Erythroblast (primary cell): ENCODE measurements at regions not wholly inside any gene's neighbourhood (a gene's known extent, or its start where the extent isn't known, plus 50 kb on each side); places are given as distances from the start of the nearest gene placed in this dataset.

ENCODE experiments used
- DNase-seq, 2 experiments: peaks; one replicate each; lab custom pipeline; 2025; lab: John Stamatoyannopoulos, UW
- GATA1 ChIP-seq: IDR thresholded peaks from 2 replicates; pipeline ENCODE4 v1.6.1; 2011; ENCODE audit warnings: low read depth, mild to moderate bottlenecking, control low read depth, low read length, moderate library complexity
- POLR2A ChIP-seq: IDR thresholded peaks from 2 replicates; pipeline ENCODE4 v1.6.1; 2011; ENCODE audit warnings: mild to moderate bottlenecking, low read length

GRCh38 chr3:124291008-124291407 lies 299.1 kb upstream of the ROPN1 start:
- TF ChIP-seq GATA1 (no peak), POLR2A (no peak)
- no peak for DNase-seq

DNA sequence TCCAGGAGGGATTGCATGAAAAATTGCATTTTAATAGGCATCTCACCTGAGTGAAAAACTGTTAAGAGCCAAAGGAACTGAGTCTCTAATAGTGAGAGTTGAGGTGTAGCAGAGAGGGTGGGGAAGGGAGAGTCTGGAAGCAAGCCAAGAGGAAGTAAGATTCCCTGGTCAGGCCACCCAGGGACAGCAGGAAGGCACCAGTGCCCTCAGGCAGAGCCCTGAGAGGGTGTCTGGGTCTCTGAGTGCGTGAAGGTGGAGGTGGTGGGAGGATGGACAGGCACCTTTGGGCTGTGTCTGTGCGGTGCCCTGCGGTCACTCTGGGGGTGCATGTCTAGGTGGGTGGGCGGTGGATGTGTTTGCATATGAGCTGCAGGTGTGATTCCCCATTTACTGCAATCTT lies 300.4 kb upstream of the ROPN1 start:
- no peak for TF ChIP-seq POLR2A
- no peak for TF ChIP-seq GATA1

GRCh38 chr3:124293584-124293983 lies 301.7 kb upstream of the ROPN1 start:
- no peak for DNase-seq
- TF ChIP-seq GATA1: no peak
- TF ChIP-seq POLR2A: no peak

More for the DNA sequence above, 300.4 kb upstream of the ROPN1 start:
- DNase-seq: no peak

DNA sequence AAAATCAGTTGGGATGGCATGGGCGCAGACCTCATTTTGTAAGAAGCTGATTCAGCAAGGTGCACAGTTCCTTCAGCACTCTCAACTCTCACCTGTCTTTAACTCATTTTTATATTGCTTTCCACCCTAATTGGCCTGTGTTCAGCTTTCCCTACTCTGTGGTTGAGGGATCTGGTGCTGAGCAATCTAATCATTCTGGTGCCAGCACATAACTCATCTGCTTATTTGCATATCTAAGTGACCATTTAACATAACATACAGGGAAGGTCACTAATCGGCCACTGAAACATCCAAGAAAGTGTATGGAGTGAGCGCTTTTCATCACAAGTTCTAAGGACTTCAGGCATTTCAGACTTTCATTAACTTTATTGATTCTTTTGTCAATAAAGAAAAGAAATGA lies 303.4 kb upstream of the ROPN1 start:
- DNase-seq: no peak
- TF ChIP-seq POLR2A (no peak), GATA1 (no peak)

- TF ChIP-seq POLR2A: no peak
- TF ChIP-seq GATA1: no peak
- no peak for DNase-seq
Observed at GRCh38 chr3:124296406-124296805, 304.5 kb upstream of the ROPN1 start.

GRCh38 chr3:124297062-124297980 lies 305.4 kb upstream of the ROPN1 start:
- DNase-seq: no peak
- no peak for TF ChIP-seq POLR2A
- TF ChIP-seq GATA1: no peak

DNA sequence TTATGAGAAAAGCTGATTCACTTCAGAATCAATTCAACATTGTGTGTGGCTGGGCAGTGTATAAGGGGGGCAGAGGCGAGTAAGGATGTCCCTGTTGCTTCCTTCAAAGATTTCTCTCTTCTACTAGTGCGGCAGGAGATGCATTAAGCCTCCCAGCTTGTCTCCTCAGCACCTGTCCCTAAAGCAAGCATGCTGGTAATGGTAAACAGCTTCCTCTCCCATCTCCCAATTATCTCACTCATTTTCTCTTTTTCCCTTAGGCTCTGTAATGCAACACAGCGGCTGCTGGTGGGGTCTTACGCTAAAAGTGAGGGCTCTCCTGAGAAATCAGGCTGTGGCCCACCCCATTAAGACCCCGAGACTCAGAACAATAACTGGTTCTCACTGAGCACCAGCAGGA lies 306.4 kb upstream of the ROPN1 start:
- no peak for DNase-seq
- TF ChIP-seq POLR2A: no peak
- TF ChIP-seq GATA1: no peak

GRCh38 chr3:124298951-124299350 lies 307.0 kb upstream of the ROPN1 start:
- no peak for TF ChIP-seq POLR2A
- no peak for TF ChIP-seq GATA1
- DNase-seq: no peak

GRCh38 chr3:124299831-124300230 lies 307.9 kb upstream of the ROPN1 start:
- TF ChIP-seq GATA1: no peak
- TF ChIP-seq POLR2A: no peak
- no peak for DNase-seq

- DNase-seq: no peak
- TF ChIP-seq GATA1 (no peak), POLR2A (no peak)
Observed at GRCh38 chr3:124300416-124300815, 308.5 kb upstream of the ROPN1 start.

- no peak for DNase-seq
- TF ChIP-seq GATA1 (no peak), POLR2A (no peak)
Observed at GRCh38 chr3:124303305-124303910, 311.5 kb upstream of the ROPN1 start.

DNA sequence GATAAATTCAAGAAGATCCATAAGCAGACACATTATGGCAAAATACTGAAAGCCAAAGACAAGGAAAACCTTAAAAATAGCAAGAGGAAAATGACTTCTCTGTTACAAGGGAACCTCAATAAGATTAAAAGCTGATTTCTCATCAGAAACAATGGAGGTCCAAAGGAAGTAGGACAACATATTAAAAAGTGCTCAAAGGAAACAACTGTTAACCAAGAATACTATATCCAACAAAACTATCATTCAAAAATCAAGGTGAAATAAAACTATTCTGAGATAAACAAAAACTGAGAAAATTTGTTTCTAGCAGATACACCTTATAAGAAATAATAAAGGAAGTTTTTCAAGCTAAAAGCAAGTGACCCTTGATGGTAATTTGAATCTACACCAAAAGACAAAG lies 314.7 kb upstream of the ROPN1 start:
- no peak for DNase-seq
- TF ChIP-seq POLR2A (no peak), GATA1 (no peak)

GRCh38 chr3:124313621-124314020 lies 321.7 kb upstream of the ROPN1 start:
- TF ChIP-seq GATA1: no peak
- no peak for TF ChIP-seq POLR2A

More at GRCh38 chr3:124313621-124314020, 321.7 kb upstream of the ROPN1 start:
- no peak for DNase-seq
